Superior temporal gyrus (tissue), 1 donor: ENCODE measurements at regions not wholly inside any gene's neighbourhood (a gene's known extent, or its start where the extent isn't known, plus 50 kb on each side); places are given as distances from the start of the nearest gene placed in this dataset.
"Not testable (repeated sequence)": the region's sequence is repeated elsewhere in the genome, so short reads cannot be mapped to it uniquely, and the experiment has no call there.

ENCODE experiments used
- DNase-seq: peaks from one replicate; pipeline ENCODE4 v3.0.0-alpha.2; 2016; ENCODE audit errors: extremely low spot score

DNA sequence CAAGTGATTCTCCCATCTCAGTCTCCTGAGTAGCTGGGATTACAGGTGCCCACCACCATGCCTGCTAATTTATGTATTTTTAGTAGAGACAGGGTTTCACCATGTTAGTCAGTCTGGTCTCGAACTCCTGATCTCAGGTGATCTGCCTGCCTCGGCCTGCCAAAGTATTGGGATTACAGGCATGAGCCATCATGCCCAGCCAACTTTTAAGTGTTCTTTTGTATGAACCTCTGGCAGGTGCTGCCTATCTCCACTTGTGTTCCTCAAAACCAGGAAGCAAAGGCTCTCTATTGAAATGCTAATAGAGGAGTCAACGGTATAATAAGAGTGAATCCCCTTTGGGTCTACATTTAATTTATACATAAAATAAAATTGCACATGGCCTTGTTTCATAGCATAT is 1212.0 kb downstream of the VRK1 start:
- not testable (repeated sequence) for DNase-seq

DNA sequence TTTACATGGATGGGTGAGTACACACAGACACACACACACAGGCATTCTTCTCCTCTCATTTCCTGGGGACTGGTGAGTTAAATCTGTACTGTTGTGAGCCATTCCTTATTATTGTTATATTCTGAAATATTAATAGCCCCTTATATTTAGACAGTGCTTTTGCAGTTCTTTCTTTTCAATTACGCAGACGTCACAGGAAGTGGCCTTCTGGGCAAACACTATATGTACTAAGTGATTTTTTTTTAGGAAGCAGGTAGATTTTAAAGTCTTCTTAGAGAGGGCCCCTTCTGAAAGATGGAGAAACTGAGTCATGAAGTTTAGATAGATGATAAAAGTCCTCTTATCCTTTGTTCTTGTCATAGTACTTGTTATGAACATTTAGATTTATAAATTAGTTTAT is 1213.6 kb downstream of the VRK1 start:
- DNase-seq, result no peak

GRCh38 chr14:98014851-98015615 is 1217.9 kb downstream of the VRK1 start:
- no peak for DNase-seq

- DNase-seq, result no peak
These were observed 1218.7 kb downstream of the VRK1 start for GRCh38 chr14:98015921-98016320.

DNA sequence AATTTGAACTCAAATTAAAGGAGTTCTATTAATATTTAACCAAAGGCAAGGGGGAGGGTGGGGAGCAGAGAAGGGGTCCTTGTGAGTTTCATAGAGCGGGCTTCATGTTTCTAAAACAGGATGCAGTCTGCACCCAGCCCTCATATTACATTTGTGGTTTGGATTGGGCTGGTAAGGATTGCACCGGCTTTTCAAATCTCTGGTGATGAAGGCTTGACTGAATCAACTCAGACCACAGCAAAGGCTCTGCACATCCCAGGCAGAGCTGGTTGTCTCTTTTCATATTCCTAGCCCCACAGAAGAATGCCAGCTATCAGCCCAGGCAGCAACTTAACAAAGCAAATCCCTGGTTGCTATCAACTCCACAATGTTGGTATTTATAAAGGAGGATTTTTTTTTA is 1221.4 kb downstream of the VRK1 start:
- DNase-seq, result no peak

DNA sequence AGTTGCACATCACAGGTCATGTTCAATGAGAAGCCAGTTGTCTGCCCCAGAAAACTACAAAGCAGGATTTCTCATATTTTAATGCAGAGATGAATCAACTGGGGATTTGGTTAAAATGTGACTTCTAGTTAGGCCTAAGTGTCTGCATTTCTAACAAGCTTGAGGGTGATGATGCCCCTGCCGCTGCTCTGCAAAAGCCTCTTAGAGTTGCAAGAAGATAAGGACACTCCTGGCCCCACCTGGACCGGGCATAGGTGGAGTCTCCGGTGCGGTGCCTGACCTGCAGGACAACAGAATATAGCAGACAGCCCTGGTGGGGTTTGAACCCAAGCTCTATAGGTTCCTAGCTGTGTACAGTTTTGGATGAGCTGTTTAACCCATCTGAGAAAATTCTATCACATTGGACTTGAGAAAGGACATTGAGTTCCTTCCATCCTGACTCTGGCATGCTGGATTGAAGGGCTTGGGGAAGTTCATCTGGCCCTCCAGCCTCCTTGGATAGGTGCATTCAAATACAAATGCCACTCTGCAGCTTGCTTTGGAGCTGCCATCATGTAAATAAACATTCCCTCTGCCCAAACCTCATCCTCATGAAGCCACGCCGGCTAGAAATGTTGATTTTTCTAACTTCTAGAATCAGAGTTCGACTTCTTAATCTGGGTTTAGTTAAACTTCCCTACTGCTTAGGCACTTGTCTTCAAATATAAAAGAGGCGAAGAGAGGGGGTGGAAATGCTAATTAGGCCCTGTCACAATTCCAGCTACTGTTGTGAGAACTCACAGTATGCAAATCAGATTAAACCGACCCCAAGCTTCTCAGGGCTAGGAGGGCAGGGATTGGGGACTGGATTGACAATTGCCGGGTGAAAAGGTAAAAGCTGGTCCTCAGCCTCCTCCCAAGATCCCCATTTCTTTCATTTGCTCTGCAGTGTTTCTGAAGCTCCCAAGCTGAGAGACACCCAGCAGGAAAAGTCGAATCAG is 1225.6 kb downstream of the VRK1 start:
- no peak for DNase-seq

DNA sequence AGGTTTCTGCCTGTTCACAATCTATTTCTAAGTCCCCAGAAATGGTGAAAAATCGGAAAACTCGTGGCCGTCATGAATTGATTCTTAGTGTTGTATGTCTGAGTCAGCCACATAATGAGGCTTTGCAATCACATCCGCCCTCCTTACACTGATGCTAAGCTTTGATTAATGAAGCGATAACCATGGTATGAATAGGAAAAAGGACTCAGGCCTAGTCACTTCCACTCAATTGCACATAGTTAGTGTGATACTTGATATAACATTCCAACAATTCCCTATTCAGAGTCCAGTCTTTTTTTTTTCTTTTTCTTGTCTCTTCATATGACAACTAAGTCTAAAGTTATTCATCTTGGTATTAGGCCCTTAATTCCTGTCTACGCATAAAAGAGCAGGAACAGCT is 1231.0 kb downstream of the VRK1 start:
- DNase-seq, result no peak

GRCh38 chr14:98035396-98035795 is 1236.6 kb downstream of the BCL11B start:
- DNase-seq, result no peak

DNA sequence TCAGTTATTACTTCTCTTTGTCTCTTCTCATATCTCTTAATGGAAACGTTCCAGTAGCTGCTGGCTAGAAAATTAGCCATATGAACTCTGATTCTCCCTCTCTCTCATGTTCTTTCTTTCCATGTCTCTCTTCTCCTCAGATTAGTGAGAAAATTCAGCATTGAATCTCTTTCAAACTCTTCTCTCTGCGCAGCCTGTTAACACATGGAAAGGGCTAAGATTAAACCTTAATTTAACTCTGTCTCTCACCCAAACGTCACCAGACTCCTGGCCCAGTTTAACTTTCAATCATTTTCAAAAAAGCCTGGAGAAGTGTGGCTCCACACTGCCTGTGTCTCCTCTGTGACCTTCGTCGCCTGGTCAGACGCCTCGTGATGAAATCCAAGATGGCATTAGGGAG is 1234.2 kb downstream of the BCL11B start:
- no peak for DNase-seq

DNA sequence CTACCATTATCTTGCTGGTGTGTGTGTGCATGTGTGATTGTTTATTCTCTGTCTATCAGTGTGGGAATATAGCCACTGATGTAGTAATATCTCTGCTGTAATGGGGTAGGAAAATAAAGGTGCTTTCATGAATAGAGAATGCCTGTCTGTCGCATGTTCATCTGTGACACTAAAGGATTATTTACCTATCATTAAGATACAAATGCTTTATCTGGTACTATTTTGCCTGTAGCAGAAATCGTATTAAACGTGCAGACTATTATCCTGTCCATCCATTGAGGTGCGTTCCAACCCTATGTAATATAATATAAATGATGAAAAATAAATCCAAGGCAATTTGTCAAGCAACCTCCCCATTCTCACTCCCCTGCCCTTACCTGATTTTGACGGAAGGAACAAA is 1215.1 kb downstream of the BCL11B start:
- DNase-seq, result no peak

DNA sequence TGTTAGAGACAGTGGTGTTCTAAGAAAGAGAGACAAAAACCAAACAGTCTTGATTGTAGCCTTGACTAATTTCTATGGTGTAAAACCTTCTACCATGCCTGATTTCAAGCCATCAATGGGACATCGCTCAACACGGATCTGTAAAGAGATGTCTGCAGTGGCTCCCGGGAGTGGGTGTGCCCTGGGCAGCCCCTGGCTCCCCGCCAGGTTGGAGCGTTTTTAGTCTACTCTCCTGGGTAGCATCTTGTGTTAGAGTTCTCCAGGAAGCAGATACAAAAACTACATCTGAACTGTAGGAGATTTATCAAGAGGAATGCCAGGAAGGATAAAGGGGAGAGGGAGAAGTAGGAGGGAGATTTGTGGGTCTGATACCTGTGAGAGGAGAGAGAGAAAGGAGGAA is 1212.9 kb downstream of the BCL11B start:
- DNase-seq, result no peak

GRCh38 chr14:98062083-98062482 is 1209.9 kb downstream of the BCL11B start:
- no peak for DNase-seq

DNA sequence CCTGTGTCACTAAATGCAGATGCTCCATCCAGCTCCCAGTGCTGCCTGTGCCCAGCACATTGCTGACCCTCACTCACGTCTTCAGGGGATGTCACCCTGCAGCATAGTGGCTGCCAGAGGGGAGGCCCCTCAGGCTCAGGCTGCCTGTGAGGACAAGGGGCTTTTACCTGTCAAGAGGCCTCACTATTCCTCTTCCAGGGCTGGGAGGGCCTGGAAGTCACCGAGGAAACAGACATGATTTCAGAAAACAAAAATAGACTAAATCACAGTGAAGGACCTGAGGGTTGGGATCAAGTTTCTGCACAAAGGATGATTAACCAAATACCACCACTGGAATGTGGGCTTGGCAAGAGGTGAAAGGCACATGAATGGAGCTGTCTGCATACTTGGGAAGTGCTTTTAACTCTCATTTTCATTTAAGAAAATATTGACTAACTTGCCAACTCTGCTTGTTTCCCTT is 1202.3 kb downstream of the BCL11B start:
- no peak for DNase-seq

GRCh38 chr14:98070536-98070935 is 1201.5 kb downstream of the BCL11B start:
- DNase-seq, result no peak

- DNase-seq, result no peak
These were observed 1197.9 kb downstream of the BCL11B start for GRCh38 chr14:98074111-98074510.

- no peak for DNase-seq
These were observed 1194.8 kb downstream of the BCL11B start for GRCh38 chr14:98077176-98077575.

DNA sequence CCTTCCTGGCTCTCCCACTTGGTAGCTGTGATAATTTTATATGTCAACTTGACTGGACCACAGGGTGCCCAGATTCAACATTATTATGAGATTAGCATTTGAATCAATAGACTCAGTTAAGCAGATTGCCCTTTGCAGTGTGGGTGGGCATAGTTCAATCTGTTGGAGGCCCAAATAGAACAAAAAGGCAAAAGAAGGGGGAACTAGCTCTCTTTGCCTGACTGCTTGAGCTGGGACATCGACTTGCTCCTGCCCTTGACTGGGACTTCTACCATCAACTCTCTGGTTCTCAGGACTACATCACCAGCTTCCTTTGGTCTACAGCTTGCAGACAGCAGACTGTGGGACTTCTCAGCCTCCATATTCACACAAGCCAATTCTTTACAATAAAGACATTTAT is 1189.2 kb downstream of the BCL11B start:
- no peak for DNase-seq

GRCh38 chr14:98085751-98086150 is 1186.2 kb downstream of the BCL11B start:
- DNase-seq, result no peak

GRCh38 chr14:98093111-98093510 is 1178.9 kb downstream of the BCL11B start:
- no peak for DNase-seq

DNA sequence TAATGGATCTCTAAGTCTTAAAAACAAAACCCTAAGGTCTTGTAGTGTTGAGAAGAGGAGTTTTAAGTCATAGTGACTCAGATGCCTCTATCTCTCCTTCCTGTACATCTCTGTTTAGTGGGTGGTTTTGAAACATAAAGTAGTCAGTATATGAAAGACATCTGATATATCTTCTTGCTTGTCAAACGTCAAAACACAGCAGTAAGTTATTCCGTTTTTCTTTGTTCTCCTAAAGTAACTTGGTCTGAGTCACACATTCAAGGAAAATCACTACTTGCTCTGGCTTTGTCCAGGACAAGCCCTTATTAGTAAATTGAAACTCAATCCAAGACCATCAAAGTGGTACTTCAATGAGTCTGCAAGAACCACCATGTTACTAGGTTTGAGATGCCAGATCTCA is 1172.5 kb downstream of the BCL11B start:
- no peak for DNase-seq

- no peak for DNase-seq
These were observed 1170.7 kb downstream of the BCL11B start for GRCh38 chr14:98101323-98101722.

GRCh38 chr14:98103705-98104104 is 1168.3 kb downstream of the BCL11B start:
- DNase-seq, result no peak

DNA sequence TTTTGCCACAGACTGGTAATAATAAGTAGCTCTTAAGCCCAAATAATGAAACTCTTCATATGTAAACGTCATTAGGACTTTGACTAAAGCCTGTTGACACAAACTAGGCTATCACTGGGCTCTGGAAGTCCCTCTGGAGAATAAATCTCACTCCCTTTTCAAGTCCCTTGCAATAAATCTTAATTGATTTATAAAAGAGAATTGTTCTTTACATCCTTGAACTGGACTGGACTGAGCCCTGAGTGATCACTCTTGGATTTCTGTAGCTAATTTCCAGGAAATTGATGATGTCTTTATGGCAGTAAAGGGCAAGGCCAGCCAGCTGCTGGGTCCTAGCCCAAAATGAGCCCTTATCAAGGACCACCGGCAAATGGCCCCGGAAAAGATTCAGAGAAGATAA is 1162.7 kb downstream of the BCL11B start:
- DNase-seq, result no peak
